Stromal cell of bone marrow (primary cell): ENCODE measurements at regions not wholly inside any gene's neighbourhood (a gene's known extent, or its start where the extent isn't known, plus 50 kb on each side); places are given as distances from the start of the nearest gene placed in this dataset.

Source experiments
- DNase-seq: peaks from one replicate; pipeline ENCODE4 v3.0.0-alpha.2; 2012; ENCODE audit warnings: low read depth

DNA sequence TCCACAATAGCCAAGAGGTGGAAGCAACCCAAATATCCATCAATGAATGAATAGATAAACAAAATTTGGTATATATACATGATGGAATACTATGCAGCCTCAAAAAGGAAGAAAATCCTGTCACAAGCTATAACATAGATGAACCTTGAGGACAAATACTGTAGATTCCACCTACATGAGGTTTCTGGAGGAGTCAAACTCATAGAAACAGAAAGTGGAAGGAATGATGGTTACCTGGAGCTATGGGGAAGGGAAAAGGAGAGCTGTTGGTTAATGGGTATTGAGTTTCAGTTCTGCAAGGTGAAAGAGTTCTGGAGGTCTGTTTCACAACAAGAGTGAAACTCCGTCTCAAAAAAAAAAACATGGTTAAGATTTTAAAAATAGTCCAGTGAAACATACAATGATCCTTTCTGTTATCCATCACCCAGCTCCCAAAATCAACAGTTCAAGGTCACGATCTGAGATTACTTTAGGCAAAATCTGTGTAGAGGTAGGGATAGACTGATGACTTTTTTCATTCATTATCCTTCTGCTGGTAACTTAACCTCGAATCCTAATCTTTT, 80.8 kb upstream of the HNRNPU start:
- DNase-seq = no peak

DNA sequence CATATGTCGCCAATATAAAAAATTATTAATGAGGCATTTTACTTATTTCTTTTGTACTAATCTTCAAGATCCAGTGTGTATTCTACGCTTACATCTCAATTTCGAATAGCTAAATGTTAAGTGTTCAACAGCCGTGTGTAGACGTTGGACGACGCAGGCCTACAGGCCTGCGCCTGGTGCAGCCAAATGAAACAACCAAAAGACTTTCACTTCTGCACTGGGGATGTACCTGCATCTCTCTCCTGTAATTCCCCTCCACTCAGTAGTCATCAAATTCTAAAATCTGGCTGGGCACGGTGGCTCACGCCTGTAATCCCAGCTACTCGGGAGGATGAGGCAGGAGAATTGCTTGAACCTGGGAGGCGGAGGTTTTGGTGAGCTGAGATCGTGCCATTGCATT, 76.8 kb upstream of the HNRNPU start:
- no peak for DNase-seq

DNA sequence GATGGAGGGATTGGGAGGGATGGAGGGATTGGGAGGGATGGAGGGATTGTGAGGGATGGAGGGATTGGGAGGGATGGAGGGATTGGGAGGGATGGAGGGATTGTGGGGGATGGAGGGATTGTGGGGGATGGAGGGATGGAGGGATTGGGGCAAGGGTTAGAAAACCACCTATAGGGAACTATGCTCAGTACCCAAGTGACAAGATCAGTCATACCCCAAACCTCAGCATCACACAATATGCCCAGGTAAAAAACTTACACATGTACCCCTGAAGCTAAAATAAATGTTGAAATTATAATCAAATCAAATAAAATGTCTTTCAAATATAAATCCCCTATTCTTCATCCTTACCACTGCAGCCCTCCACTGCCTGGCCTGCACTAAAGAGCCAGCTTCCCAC, 72.8 kb upstream of the HNRNPU start:
- no peak for DNase-seq

DNA sequence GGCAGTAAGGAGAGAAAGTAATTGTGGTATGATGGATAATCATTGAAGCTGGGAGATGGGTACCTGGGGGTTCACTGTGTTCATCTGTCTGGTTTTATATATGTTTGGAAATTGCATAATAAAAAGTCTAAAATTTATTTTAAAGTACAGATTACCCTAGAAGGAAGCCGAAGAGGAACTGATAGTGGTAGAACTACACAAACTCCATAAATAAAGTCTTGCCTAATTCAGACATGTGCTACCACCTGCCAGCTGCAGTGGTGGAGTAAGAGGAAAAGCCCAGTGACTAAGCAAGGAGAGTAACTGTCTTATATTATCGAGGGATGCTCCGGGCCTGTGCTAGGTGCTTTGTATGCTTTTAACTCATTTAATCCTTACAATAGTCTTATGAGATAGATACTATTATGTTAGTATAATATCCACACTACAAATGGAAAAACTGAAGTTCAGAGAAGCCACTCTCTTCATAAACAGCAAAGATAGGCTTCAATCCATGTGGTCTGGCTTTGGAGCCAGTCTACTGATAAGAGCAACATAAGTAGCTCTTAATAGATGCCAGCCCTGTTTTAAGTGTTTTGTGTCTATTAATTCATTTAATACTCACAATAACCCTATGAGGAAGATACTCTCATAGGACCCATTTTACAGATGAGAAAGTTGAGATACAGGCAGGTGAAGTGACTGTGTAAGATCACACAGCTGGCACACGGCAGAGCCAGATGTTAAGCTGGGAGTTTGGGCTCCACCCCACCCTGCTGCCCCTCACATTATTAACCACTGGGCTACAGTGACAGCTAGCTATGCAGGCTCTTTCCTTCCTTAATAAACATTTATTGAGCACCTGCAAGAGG, 56.8 kb upstream of the HNRNPU start:
- no peak for DNase-seq

DNA sequence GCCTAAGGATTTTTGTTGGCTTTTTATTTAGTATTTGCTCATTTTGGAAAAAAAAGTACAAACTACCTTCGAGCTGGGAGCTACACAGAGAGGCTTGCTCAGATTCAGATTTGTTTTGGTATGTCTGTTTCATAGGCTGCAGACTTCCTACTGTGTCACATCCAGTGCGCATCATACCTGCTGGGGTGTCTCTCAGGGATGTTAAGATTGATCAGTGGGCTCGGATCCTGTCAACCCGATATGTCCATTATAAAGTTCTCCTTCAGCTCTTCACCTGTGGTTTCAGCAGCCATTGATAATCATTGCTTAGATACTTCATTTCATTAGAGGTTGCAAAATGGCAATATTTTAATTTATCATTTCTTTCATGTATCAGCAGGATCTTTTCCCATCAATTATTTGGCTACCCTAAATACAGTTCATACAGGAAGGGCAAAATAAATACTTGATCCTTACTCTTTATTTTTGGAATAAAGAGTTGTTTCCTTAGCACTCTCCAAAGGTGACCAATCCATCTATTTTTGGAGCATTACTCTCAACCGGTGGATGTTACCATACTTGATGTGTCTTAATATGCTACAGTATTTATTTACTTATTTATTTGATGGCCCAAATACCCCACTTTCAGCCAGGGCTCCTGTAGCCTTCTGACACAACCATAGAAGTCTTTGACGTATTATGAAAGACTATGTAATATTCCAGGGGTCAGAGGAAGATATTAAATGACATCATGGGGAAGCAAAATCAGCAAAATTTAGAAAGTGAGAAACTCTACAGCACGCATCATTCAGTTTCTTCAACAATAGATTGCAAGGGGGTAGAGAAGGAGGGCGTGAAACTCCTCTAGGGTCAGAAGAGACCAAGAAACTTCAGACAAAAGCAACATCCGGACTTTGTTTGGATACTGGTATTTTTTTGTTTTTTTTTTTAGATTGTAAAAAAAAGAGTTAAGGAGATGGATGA, 55.3 kb upstream of the HNRNPU start:
- no peak for DNase-seq

DNA sequence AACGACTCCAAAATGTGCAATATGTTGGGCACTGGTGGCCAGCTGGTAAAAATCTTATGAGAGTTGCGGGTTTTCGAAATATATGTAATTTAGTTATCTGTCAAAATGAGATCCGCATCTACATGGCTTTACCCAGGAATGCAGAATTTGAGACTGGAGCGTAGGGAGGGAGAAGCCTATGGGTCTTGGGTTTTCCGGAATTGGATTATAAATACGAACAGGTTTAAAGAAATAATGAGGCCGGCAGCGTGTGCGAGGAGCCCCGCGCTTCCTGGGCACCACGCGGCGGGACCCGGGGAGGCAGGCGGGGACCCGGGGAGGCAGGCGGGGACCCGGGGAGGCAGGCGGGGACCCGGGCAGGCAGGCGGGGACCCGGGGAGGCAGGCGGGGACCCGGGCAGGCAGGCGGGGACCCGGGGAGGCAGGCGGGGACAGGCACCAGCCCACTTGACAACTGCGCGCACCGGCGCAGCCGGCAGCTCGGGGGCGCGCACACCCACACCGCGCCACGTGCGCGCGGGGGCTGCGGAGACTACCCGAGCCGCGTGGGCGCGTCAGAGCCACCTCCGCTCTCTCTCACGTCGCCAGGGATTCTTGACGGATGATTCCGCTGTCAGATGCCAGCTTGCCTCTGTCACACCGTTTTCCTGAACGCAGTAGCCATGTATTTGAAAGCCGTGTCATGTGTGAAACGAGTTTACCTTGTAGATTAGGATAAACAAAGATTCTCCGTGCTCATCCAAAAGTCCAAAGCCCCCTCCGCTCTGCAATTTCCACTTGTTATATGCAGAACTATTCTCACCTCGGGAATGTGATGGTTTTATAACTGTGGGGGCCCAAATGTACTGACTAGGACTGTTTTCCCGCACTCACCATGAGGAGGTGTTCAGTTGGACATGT, 54.3 kb upstream of the HNRNPU start:
- no peak for DNase-seq

DNA sequence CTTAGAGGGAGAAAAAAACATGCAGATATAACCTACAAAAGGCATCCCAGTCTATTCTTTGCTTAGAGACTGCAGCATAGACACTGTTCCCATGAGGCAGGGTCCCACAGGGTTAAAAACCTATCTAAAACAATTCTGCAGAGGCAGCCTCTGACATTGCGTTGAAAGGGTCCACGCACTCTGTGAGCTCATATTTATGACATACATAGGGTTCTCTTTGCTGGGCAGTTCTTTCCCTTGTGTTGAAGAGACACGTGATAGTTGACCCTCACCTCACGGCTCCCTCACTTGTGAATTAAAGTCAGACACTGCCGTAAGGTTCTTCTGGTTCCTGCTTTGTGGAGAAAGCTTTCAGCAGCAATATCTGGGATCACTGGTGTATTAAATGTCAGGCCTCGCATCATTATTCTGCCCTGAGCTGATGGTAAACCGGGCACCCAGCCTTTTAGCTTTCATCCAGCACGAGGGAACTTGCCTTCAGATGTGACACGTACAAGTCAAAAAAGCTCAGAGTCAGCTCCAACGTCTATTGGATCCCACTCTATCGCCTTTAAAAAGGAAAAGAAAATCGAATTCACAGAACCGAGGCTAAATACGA, 52.8 kb upstream of the HNRNPU start:
- DNase-seq = no peak

DNA sequence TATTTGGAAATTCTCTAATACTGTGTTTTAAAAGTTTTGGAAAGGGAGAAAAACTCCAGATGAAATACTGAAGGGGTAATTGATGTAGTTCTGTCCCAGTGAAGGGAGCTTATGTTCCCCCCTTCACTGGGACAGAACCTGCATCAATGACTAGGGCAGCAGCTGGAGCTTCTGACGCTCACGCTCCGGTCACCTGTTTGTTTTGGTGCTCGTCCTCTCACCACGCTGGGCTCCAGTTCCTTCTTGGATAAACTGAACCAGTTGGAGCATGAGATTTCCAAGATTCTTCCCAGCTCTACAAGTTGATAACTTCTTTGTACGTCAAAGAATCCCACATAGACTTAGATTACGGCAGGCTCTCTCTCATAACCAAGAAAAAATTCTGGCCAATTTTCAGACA, 51.4 kb upstream of the HNRNPU start:
- no peak for DNase-seq

DNA sequence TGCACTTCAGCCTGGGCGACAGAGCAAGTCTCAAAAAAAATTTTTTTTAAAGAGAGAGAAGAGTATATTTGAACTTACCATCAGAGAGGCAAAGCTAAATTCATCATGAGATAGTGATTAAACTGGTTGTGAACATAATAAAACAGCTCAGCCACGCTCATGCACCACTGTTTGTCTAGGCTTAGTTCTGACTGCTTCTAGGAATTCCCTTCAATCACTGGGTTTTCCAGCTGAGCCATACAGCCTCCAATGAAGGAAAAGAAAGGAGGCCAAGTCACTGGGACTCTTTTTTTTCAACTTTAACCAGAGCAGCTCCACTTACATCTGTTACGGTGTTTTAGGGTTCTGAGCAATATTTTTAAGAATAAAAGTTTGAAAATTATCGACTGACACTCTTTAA, 50.4 kb upstream of the HNRNPU start:
- DNase-seq = no peak
